Hematopoietic multipotent progenitor cell (in vitro differentiated cells): ENCODE measurements at regions not wholly inside any gene's neighbourhood (a gene's known extent, or its start where the extent isn't known, plus 50 kb on each side); places are given as distances from the start of the nearest gene placed in this dataset.

Source experiments
- DNase-seq, 3 donors: peaks; one replicate each; pipeline ENCODE4 v3.0.0-alpha.2; 2011 to 2015; ENCODE audit warnings: low read depth in 2 of 3, low spot score in 2 of 3

DNA sequence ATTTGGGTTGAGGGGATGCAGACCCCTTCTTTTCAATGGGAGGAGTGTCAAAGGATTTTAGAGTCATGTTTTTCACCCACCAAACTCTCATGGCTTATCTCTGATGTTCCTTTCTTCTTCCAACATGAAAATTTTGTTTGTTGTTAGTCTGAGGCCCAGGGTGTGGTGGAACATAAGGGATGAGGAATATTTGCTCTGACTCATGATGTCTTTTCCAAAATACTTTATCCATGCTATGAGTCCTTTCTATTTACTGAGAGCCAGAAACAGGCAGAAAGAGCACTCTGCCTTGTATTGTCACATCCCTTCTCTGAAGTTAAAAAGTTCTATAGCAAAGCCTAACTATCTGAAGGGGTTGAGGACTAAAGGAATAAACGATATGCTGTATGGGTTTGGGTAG is 61.6 kb upstream of the GYPA start:
- DNase-seq: no peak

DNA sequence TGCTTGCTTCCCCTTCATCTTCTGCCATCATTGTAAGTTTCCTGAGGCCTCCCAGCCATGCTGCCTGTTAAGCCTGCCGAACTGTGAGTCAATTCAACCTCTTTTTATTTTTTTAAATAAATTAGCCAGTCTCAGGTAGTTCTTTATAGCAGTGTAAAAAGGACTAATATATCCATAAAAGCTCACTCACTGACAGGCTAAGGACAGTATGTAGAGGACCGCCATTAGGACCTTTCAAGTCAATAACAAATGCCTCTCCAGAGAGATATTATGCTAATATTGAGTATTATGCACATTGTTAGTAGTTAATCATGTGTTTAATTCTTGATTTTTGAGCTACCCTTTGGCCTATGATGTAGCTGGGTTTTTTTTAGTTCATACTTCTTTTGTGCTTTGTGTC is 62.6 kb upstream of the GYPA start:
- DNase-seq: no peak

DNA sequence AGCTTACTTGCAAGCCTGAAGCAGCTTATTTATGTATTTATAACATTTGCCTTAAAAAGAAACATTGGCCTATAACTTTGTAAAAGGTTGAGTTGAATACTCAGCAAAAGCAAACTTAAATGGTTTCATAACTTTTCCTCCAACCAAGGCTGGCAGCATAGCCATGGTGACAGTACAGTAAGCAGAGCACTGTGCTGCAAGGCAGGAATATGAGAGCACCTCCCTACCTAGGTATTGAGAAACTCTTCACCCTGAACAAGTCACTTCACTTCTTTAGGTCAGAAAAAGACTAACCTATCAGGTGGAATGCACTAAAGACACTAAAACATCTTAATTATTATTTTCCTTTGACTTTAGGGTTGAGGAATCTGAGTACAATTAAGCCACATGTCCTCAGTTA is 63.9 kb upstream of the GYPA start:
- no peak for DNase-seq

DNA sequence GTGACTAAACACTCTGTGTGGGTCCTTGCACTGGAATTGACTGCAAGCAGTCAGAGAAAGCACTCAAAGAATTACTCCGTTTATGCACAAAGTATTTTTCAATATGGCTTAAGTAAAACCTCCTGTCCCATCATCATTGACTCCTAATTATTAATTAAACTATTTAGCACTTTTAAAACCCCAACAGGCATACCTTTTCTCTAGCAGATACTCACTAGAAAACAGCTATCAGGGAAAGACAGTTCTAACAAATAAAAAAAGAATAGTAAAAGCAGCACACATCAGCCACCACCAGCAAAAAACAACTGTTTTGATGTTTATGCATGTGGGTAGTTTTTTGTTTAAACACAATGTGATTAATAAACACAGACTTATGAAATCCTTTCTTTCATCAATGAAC is 66.2 kb upstream of the GYPA start:
- DNase-seq: no peak

DNA sequence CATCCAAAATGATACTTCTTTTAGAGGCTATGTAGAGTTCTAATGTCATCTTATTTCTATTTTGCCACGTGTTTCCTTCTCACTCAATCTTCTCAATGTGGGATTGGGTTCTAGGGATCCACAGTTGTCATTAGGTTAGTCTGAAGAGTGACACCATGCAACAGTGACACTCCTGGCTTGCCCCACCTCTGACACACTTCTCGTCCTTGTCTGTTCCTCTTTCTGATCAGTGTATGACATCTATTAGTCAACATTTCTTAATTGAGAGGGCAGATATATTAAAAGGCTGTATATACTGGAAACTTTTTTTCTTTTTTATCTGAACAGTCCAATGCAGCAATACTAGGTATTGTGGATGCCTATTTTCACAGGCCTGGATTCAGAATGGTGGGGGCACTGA is 67.6 kb upstream of the GYPA start:
- no peak for DNase-seq

DNA sequence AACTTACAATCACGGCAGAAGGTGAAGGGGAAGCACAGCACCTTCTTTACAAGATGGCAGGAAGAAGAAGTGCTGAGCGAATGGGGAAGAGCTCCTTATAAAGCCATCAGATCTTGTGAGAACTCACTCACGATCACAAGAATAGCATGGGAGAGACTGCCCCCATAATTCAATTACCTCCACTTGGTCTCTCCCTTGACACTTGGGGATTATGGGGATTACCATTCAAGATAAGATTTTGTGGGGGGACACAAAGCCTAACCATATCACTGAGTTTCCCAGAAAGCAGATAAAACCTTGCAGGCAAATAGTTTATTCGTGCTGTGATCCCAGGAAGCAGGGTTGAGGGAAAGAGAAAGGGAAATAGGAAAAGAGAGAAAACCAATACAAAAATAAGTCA is 69.0 kb upstream of the GYPA start:
- no peak for DNase-seq

DNA sequence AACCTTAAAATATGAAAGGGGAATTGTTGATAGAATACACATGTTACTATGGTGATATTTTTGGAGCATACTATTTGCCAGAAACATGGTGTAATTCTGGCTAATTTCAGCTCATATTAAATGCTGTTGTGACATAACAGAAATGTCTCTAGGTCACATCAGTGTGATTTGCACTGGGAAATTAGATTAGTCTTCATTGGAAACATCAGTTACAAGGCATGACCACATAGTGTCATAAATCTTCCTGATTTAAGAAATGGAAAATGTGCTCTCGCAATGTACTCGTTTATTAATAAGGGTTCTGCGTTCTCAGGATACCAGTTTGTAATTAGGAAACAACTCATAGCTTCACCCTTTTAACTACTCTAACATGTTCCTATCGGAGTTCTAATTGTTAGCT is 72.9 kb upstream of the GYPA start:
- DNase-seq: no peak

DNA sequence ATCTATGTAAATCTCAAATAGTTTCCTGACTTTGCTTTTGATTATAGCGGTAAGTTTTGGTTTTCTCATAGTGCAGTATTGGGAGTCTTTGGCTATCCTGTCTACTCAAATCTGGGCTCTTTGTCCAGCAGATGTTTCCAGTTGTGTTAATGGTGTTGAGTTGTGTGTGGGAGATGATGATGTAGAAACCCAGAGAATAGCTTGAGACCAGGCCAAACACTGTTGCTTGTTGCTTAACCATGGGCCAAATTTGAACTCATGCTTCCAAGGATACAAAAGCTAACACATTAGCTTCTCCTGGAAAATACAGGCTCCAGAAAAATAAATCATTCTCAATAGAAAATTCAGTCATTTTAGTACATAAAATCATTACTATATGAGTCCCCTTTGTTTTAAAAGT is 82.6 kb upstream of the GYPA start:
- DNase-seq: no peak

DNA sequence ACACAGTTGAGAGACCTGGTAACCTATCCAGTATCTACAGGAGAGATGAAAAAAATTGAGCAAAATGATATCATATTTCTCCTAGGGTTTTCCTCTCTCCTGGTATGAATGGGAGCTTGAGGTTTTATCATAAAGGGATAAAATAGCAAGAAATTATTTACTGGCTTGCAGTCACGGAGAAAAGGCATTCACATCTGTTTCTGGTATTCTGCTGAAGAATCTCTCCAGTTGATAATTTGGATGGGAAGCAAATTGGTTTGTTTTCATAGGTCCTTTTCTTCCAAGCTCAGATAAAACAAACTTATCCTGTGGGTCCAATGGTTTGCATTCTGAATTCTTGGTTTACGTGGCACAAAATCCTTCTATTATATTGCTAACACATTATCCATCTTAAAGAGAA is 83.1 kb upstream of the GYPA start:
- DNase-seq: no peak

DNA sequence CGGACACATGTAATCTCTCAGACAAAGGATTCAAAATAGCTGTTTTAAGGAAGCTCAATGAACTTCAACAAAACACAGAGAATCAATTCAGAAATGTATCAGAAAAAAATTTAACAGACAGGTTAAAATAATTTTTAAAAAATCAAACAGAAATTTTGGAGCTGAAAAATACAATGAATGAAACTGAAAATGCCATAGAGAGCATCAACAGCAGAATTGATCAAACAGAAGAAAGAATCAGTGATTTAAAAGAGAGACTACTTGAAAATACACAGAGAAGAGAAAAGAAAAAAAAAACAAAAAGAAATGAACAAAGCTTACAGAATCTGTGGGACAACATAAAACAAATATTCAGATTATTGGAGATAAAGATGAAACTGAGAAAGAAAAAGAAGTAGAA is 118.8 kb upstream of the GYPA start:
- no peak for DNase-seq

DNA sequence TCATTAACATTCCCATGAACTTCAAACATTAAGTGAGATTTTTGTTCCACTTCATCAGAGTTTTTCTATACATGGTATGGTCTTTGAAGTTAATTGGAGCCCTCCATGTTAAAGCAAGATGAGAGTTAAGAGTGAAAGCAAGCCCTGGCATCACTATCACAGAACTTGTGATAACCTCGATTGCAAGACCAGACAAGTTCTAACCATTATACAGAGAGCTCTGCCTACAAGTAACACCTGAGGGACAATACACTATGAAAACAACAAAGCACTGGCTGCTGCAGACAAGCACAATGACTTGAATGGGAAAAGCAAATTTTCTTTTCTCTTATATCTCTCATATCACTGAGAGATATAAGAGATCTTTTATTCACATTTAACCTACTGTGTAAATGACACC is 126.6 kb upstream of the GYPA start:
- DNase-seq: no peak

DNA sequence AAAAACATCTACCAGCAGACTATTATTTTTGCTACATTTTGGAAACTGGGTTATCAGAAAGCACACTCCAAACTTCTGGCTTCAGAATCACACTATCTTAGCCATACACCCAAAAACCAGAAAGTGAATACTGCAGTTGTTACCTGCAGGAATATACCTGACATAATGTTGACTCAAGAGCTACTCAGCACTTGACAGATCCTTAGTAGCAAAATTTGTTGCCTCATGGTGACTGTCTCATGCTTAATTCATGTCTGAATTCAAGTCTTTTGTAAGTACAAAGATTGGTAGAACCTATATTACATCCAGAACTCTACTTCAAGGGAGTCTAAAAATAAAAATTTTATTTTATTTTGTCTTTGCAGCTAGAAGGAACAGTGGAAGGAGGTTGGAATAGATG is 140.2 kb upstream of the GYPA start:
- DNase-seq: no peak

DNA sequence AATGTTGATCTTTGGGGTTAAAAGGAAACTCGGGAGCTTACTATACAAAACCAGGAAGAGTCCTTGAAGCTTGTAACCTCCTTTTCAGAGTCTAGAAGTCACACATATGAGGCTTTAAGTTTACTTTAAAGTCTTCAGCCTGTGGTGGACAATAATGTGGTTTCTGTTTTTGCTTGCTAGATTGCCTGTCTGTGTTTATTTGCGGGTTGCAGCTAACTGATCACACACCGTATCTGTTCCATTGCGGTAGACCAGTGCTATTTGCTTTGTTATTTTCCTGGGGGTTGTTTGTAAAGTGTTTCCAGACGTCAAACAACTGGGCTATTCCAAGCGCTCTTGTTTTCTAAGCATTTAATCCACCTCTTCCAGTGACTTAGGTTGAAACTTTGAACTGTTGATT is 143.0 kb upstream of the GYPA start:
- no peak for DNase-seq

DNA sequence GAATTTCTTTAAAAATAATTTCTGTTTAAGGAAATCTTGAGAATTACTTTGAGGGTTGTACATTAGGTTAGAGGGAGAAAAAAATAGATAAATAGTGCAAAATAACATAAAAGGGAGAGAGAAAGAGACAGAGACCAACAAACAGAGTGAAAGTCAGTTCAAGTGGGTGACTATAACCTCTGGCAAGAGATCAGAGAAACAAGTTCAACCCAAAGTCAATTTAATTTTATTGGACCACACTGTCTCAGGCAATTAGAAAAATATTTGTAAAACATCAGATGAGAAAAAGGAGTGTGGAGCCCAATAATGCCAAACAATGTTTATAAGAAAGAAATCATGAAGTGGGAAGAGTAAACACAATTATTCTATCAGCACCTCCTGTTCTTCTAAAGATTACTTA is 143.5 kb upstream of the GYPA start:
- DNase-seq: no peak

DNA sequence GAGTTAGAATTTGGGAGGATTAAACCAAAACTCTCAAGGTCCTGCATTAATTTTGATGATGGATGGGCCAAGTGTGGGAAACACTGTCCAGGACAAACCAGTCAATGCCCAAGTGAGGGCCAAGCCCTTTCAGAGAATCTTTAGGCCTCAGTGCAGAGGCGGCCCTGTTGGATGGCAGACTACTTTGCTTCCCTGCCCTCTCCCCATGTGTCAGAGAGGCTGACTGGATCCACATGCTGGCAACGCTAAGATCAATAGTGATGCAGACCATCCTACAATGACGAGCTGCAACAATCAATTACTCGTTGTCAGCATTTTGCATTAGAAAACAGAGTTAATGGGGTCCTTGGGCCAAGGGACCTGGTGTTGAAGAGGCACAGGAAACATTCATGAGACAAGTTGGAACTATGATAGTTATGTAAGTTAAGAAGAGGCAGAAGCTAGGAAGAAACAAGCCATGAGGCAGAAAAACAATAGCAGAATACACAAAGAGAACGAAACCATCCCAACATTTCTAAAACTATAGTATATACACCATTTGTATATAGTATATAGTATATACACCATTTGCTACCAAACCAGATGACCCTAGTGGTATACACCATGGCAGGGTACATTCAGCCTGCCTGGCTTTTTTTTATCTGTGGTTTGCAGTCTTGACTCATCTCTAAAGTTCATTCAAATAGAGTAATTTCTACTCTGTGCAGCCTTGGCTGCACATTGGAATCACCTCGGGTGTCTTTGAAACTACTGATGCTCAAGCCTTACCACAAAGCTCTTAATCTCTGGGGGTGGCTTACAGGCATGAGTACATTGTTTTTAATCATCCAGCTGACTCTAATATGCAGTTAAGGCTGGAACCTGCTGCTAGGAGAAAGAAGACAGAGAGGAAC is 147.7 kb upstream of the GYPA start:
- no peak for DNase-seq

DNA sequence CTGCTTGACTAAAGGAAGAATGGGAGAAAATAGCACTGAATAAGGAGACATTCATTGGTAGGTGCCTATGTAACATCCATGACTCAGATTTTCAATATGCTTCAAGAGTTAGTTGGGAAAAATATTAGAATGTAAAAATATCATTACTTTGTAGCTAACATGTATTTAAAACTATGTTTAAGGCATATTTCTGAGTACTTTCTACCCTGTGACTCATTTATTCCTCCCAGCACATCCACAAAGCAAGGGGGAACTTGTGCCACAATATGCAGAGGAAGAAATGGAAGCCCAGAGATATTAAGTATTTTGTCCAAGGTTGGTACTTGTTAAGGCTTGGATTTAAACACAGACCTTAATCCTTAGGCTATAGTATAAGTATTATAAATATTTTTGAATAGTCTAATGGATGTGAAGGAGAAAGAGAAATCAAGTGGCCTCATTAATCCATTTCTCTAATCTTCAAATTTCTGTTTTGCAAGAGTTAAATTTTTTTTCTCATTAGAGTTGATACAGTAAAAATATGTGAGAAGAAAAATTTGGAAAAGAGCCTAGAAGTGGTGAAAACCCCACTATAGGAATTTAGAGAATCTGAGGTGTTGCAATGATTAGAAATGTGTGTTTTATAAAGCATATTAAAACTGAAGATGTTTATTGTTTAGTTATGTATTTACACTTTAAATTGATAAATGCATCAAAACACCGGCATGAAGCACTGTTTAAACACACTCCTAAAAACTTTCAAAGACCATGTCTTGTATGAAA is 149.3 kb upstream of the GYPA start:
- DNase-seq: no peak

DNA sequence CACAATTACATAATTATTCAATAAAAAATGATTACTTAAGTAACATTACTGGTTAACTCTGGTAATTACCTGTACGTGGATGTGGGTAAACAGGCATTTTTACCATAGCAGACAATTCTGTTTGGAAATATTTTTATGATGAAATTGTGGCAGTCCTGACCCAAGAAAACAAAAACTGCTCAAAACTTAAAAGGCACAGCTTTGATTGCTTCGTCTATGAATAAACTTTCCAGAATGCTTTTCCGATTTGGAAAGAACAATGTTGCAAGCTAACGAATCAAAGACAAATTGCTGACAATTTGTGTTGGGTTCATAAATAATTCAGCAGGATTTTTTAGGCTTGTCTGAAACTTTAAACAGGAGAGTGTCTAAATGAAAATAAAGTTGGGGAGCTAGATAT is 150.6 kb upstream of the GYPA start:
- DNase-seq: no peak

DNA sequence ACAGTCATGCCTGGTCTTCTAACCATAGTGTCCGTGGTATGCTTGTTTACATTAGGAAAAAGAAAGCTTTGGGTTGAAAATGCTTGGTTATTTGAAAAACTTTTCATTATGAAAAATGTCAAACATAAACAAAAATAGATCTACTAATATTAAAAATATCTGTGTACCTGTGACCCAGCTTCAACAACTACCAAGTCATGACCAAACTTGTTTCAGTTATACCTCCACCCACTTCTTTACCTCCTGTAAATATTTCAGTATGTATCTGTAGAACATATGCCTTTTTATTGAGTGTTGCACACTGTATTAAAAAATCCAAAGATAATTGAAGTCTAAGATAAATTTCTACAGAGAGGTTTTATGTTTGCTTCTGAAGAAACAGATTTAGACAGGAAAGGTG is 153.7 kb upstream of the GYPA start:
- DNase-seq: no peak

DNA sequence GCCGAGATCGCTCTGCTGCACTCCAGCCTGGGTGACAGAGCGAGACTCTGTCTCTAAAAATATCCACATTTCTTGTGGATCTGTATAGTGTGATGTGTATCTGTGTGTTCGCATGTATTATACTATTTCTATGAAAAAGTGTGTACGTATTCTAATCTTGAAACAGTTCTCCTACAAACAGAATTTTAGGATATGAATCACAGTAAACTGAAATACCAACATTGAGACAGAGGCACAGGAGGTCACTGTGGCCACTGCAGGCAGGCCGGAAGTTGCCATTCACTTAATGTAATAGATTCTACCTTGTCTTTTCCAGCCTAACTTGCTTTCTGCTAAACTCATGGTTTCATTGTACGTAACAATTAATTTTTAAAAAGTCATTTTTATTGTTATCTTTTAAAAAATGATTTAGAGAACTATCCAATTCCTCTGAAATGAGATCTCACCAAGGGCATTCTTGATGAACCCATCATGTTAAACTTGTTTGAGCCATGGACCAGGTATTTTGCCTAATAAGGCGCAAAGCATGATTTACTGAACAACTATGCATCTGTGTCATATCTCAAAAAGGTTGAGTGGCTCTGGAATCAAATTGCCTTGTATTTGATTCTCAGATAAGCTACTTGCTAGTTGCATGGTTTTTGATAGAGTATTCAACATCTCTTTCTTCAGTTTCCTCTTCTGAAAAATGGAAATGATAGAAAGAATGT is 154.9 kb upstream of the GYPA start:
- DNase-seq: no peak

DNA sequence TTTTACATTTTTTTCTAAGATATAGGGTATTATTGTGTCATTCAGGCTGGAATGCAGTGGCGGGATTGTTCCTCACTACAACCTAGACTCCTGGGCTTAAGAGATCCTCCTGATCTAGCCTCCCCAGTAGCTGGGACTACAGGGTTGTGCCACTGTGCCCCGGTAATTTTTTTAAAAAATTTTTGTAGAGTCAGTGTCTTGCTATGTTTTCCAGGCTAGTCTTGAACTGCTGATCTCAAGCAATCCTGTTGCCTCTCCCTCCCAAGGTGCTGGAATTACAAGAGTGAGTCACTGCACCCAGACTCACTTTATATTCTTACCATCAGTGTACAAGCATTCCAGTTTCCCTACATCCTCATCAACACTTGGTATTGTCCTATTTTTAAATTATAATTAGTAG is 156.4 kb upstream of the GYPA start:
- no peak for DNase-seq

DNA sequence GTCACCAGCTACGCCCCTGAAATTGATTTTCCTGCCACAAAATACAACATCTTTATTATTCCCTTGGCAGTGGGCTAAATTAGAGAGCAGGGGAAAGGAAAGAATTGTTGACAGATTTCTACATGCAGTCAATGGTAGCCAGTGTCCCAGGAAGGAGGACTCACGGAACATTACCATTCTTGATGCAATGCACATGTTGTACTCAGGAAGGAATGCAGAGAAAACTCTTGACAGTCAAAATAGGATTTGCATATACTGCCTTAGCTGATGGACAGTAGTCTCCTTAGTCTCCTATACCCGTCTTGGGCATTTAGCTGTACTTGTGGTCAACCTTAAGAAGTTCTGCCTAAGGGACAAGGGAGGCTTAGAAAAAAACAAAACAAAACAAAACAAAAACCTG is 158.0 kb upstream of the GYPA start:
- DNase-seq: no peak

DNA sequence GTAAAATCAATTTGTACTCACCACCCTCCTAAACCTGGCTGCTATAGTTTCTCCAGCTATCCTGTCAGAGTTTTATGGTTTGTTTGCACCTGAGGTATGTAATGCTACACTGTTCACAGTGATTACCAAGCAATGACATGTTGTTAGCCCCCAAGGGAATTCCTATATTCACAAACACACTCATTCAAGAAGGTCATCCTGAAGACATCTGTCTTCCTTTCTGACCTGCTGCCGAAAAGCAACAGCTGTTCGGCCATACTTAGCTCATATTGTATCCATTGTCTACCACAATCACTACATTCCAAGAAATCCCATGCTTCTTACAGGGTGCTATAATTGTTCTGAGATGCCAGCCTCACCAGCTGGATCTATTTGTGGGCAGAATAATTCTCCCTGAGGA is 160.1 kb upstream of the GYPA start:
- DNase-seq: no peak
